GM11168 (cell line): ENCODE measurements at regions not wholly inside any gene's neighbourhood (a gene's known extent, or its start where the extent isn't known, plus 50 kb on each side); places are given as distances from the start of the nearest gene placed in this dataset.

ENCODE experiments used
- in situ Hi-C: fragments of 300-500 bp; cut with MboI; formaldehyde crosslinking; loops from one replicate; pipeline ENCODE4 v1.12.0; 2022; ENCODE audit warnings: low sequenced_read_pairs; ENCODE audit not compliant: unreplicated experiment

DNA sequence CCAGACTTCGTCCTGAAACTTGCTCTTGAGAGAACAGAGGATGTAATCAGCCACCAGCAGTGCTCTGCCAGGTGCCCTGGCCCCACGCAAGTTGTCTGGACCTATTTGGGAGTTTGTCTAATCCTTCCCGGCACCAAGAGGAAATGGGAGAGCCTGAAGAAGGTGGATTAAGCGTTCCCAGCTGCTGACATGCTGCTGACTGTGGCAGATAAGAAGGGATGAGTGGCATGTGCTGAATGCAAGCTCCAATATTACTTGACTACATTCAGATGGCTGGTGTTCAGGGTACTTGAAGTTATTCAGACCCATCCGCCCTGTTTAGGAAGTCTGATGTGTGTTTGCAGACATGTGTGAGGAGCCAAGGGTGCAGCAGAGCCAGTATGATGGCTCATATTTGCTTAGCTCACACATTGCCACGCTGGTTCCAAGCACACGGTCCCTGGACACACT lies 440.6 kb upstream of the CCDC196 start:
- in situ Hi-C loops = no loop called here

DNA sequence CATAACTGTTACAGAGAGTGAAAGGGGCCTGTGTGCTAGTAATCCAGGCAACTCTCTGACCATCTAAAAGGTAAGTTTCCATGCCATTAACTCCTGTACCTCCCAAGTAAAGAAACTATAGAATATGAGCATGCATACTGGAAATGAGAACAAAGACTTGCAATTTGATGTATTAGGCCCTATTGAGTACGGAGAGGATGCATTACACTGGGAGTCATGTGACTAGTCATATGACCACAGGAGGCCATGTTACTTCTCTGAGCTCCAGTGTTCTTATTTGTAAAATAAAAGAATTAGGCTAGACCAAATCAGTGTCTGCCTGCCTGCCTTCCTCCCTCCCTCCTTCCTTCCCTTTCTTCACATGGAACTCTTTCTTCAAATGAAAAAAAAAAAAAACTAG lies 440.1 kb upstream of the CCDC196 start:
- in situ Hi-C loops = no loop called here

DNA sequence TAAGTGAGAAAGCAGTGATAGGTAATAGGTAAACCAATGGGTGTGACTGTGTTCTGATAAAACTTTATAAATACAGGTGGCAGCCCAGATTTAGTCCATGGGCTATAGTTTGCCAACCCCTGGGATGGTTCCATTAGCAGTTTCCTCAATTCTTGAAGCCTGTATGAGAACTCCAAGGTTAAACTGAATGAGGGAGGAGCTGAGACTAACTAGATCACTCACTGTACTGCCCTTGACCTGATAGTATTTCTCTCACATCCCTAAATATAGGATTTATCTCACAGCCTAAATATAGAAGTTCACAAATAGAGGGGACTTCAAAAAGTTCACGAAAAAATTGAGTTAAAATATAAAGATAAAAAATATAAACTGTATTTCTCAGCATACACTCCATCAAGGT lies 439.6 kb upstream of the CCDC196 start:
- in situ Hi-C loops = no loop called here

- in situ Hi-C loops = no loop called here
Measured at GRCh38 chr14:66056268-66056907, 429.8 kb upstream of the CCDC196 start.

GRCh38 chr14:66056926-66057552 lies 429.1 kb upstream of the CCDC196 start:
- in situ Hi-C loops = no loop called here

DNA sequence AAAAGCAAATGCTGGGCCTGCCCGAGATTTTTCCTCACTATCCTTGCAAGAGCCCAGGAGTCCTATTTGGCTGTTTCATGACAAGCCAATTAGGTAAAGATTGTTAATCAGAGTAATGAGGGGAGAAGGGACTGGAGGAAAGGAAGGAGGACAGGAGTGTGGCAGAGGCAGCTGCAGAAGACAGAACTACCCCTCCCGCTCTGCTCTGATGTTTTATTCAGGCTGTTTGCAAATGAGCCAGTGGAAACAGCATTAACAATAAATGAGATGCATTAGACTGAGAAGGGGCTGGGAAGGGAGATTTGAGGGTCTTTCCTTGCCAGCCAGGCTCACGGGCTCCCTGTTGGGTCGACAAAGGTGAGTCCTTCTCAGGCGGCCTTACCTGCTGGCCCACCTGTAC lies 421.0 kb upstream of the CCDC196 start:
- in situ Hi-C loops = no loop called here

- in situ Hi-C loops = no loop called here
Measured at GRCh38 chr14:66066981-66067776, 419.0 kb upstream of the CCDC196 start.

DNA sequence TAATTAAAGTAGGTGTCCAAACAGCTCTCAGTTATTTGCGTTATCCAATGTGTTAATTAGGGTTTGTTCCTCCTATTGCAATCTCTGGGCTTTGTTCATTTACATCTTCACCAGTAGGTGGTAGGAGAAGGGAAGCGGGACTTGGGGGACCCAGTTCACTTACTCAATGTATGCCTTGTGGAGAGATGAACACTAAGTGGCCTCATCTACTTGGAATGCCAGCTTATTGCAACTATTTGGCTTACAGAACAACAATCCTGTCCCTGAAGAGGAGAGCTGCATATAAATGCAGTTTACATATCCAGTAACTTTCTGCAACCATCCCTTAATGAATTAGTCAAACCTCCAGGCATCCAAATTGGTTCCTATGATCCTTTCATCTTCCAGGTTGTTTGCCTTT lies 417.1 kb upstream of the CCDC196 start:
- in situ Hi-C loops = no loop called here

- in situ Hi-C loops = no loop called here
Measured at GRCh38 chr14:66069830-66070541, 416.2 kb upstream of the CCDC196 start.

DNA sequence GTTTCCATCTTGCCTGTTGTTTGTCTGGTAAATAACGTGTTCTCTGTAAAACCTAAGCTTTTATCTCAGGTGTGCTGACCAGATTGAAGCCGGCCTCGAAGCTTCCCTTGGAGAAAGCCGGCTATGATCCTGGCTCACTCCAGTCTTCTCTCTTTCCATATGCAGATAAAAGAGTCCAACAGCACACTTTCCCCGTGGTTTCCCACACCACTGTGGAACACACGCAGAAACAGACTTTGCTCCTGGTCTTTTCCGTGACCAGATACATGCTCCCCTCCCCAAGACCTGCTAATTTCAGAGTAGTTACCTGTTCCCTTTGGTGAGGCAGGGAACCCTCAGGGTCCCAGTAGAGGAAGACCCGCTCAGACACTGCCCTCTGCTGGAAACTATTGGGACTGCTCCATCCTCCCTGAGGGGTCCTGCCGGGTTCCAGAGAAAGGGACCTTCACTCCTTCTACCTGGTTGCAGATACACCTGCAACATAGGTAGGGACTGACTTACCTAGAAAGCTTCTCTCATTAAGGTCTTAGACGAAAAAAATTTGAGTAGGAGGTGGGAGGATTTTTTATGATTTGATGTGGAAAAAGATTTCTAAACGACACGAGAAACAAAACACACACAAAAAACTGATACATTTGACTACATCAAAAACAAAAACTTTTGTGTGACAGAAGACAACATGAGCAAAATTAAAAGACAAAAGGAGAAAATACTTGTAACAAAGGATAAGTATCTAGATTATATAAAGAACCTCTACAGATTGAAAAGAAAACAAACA lies 415.4 kb upstream of the CCDC196 start:
- in situ Hi-C loops = no loop called here

DNA sequence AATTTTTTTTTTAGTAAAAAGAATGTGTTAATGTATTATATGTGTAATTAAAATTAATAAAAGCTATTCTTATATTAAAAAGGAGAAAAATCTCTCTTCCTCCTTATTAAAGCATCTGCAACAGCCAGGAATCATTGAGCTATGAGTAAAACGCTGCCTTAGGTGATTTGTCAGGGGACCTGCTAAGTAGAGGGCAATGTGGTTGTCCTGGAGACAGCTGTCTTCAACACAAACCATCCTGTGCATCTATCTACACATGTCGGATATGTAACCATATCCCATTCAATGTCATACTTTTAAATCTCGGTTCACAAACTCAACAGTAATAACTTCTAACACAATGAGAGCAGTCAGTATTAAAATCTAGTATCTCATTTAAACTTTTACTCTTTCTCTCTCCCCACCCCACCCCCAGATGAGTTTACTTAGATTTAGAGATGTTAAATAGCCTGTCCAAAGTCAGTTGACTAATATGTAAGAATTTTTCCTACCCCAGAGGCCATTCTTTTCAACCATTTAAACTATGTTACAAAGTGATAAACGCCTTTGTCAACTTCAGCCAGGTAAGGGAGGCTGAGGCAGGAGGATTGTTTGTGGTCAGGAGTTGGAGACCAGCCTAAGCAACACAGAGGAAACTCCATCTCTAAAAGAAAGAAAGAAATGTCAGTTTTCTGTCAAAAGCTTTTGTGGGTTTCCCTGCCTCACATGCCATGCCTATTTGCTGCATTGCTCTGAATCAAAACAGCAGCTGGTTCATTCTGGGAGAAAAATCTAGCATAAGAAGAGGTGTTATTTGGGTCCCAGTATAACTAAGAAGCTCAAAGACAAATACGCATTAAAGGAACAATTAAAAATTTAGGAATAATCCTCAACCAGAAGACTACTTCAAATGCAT lies 413.7 kb upstream of the CCDC196 start:
- in situ Hi-C loops = no loop called here

- in situ Hi-C loops = no loop called here
Measured at GRCh38 chr14:66074537-66074936, 411.6 kb upstream of the CCDC196 start.

- in situ Hi-C loops = no loop called here
Measured at GRCh38 chr14:66076176-66076575, 410.0 kb upstream of the CCDC196 start.

GRCh38 chr14:66078006-66078405 lies 408.2 kb upstream of the CCDC196 start:
- in situ Hi-C loops = no loop called here

DNA sequence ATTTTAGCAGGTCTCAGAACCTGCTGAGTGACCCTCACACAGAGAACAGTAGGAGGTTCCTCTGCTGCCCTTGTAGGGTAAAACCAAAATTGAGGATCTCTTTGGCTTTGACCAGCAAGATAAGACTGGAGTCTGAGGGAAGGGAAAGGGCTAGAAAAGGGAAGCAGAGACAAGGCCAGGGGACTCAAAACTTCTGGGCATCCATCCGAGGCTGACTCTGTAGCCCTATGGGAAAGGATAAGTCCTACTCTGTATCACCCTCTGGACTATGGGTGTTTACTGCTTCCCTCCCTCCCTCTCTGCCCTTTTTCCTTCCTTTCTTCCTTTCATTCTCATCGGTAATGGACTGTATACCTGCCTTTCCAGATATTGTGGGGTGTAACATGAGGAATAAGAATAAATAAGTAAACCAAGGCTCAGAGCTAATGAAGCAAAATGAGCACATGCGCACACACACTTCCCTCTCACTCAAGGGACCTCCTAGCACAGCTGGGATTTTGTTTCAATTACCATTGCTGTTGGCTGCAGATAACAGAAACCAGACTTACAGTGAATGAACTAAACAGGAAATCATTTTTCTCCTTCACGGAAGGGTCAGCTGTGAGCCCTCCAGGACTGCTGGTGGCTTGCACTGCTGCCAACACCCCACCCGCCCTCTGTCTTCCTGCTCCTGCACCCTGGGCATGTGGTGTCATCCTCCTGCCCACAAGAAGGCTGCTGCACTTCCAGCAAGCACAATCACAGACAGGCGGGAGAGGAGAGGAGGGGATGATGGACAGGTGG lies 404.4 kb upstream of the CCDC196 start:
- in situ Hi-C loops = no loop called here

GRCh38 chr14:66085224-66085623 lies 400.9 kb upstream of the CCDC196 start:
- in situ Hi-C loops = no loop called here

DNA sequence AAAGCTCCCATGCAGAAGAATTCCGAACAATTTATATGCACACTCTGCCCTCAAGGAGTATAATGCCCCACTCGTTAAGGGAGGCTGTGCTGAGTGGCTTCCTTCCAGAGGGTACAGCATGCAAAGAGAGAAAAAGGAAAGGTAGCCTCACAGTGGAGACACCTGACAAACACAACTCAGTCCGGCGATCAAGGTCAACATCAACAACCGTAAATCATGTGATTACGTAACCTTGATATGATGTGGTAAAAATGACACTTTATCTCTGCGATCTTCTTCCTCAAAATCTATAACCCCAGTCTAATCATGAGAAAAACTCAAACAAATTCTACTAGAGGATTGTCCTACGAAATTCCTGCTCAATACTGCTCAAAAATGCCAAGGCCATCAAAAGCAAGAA lies 400.5 kb upstream of the CCDC196 start:
- in situ Hi-C loops = no loop called here

DNA sequence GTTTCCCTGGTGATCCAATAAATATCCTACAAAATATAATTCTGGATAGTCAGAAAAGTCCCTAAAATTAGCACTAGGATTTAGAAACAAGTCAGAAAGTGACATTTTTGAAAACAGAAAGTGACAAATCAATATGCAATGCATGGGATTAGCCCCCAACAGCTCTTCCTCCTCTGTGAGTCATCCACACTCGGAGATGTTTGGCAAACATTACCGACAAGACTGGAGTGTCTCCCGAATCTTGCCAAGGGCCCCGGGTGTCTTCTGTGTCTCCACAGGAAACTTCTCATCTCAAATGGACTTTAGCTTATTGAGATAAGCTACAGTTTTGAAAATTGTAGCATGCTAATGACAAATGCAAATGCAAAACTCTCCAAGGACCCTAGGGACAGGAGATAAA lies 398.9 kb upstream of the CCDC196 start:
- in situ Hi-C loops = no loop called here
